HepG2 (cell line): ENCODE measurements at regions not wholly inside any gene's neighbourhood (a gene's known extent, or its start where the extent isn't known, plus 50 kb on each side); places are given as distances from the start of the nearest gene placed in this dataset.

Experiments
- ATAC-seq: fragments of 200-7000 bp; cut with Tn5 transposase; 3 replicates; pipeline ENCODE4 v1.9.1; 2020; ENCODE audit warnings: mild to moderate bottlenecking, moderate library complexity
- BruUV-seq: library from RNA; stranded (reverse); fragments of 400-500 nt; replicated peaks from 2 replicates; lab custom pipeline; 2021; lab: Mats Ljungman, UMichigan
- CTCF ChIA-PET: fragments of 300-600 bp; formaldehyde crosslinking; extraction: SDS; loops from one replicate; lab custom pipeline; 2021; ENCODE audit warnings: low total read pairs, inconsistent platforms, low intra/inter-chr PET ratio; lab: Yijun Ruan, JAX
- POLR2A ChIA-PET: fragments of 350-600 bp; sonication (Branson Sonifier 250); formaldehyde crosslinking; loops from one replicate; lab custom pipeline; 2020; ENCODE audit warnings: antibody characterized with exemption, inconsistent platforms; lab: Yijun Ruan, JAX
- DNase-seq: peaks from one replicate; pipeline ENCODE4 v3.0.0-alpha.2; 2015; ENCODE audit warnings: low spot score
- FAIRE-seq: peaks from 3 replicates; lab custom pipeline; 2011; peaks lifted over from hg19 to GRCh38; lab: Jason Lieb, UNC
- H2AFZ ChIP-seq: one replicate; pipeline ENCODE4 v1.6.1; 2011; ENCODE audit warnings: low read length, inconsistent platforms
- H3K27ac ChIP-seq: fragments of 300-600 bp; 3 replicates; pipeline ENCODE4 v1.8.0; 2011; ENCODE audit warnings: mixed run types, mild to moderate bottlenecking, mixed read lengths, low read length, inconsistent platforms; ENCODE audit not compliant: insufficient read depth; ENCODE audit errors: extremely low read length
- H3K27me3 ChIP-seq, 2 experiments: fragments of 200-600 bp in 1 of 2; 2 replicates in 1 of 2; 3 replicates in 1 of 2; pipeline versions ENCODE4 v1.6.0 to v1.8.0; 2011; ENCODE audit warnings: low read length in 2 of 2, mild to moderate bottlenecking in 2 of 2, moderate library complexity in 2 of 2, inconsistent platforms in 1 of 2; ENCODE audit not compliant: insufficient read depth in 2 of 2, control insufficient read depth in 1 of 2
- H3K36me3 ChIP-seq, 2 experiments: fragments of 200-600 bp in 1 of 2; replicated peaks in 1 of 2; 2 replicates in 1 of 2; 3 replicates in 1 of 2; pipeline versions ENCODE4 v1.5.1 to v1.8.0; 2011; ENCODE audit warnings: low read length in 2 of 2, inconsistent platforms in 1 of 2; ENCODE audit not compliant: insufficient read depth in 2 of 2, control insufficient read depth in 1 of 2
- H3K4me1 ChIP-seq: 2 replicates; pipeline ENCODE4 v1.5.1; 2012; ENCODE audit warnings: low read length, inconsistent platforms; ENCODE audit not compliant: insufficient read depth
- H3K4me2 ChIP-seq: 2 replicates; pipeline ENCODE4 v1.6.0; 2011; ENCODE audit warnings: low read depth, low read length, inconsistent platforms
- H3K4me3 ChIP-seq, 3 experiments: fragments of 200-600 bp in 1 of 3; sonication (generic), shearing (Covaris generic) in 1 of 3; replicated peaks in 1 of 3; 2 replicates each; pipeline ENCODE4 v1.5.1; 2011 to 2016; ENCODE audit warnings: low read length in 3 of 3, inconsistent platforms in 2 of 3, low read depth in 2 of 3, mild to moderate bottlenecking in 2 of 3, control low read depth in 1 of 3, mixed read lengths in 1 of 3; ENCODE audit not compliant: insufficient read depth in 1 of 3
- H3K79me2 ChIP-seq: one replicate; pipeline ENCODE4 v1.6.1; 2011; ENCODE audit warnings: low read length, inconsistent platforms; ENCODE audit not compliant: insufficient read depth
- H3K9ac ChIP-seq: 2 replicates; pipeline ENCODE4 v1.6.0; 2011; ENCODE audit warnings: mild to moderate bottlenecking, low read depth, low read length, inconsistent platforms; ENCODE audit not compliant: insufficient read depth
- H3K9me3 ChIP-seq: 2 replicates; pipeline ENCODE4 v1.5.1; 2012; ENCODE audit warnings: mild to moderate bottlenecking, low read length
- H4K20me1 ChIP-seq: 2 replicates; pipeline ENCODE4 v1.6.0; 2011; ENCODE audit warnings: inconsistent platforms, mild to moderate bottlenecking, low read length, moderate library complexity; ENCODE audit not compliant: insufficient read depth
- BHLHE40 ChIP-seq: IDR thresholded peaks from 2 replicates; pipeline ENCODE4 v1.6.1; 2011; ENCODE audit warnings: low read length, improper control_type of control experiment
- CC2D1A ChIP-seq: sonication (generic); formaldehyde crosslinking; IDR thresholded peaks from 2 replicates; pipeline ENCODE4 v1.8.1; 2023; ENCODE audit warnings: mild to moderate bottlenecking, missing genetic modification reagents
- KLF9 ChIP-seq: IDR thresholded peaks from 2 replicates; pipeline ENCODE4 v1.6.1; 2016; ENCODE audit warnings: low read depth
- NFYB ChIP-seq: sonication (generic); formaldehyde crosslinking; IDR thresholded peaks from 2 replicates; pipeline ENCODE4 v1.4.0; 2020; ENCODE audit warnings: missing genetic modification reagents
- ZNF558 ChIP-seq: sonication (generic); formaldehyde crosslinking; IDR thresholded peaks from 2 replicates; pipeline ENCODE4 v1.9.0; 2022; ENCODE audit warnings: mild to moderate bottlenecking, missing genetic modification reagents, borderline replicate concordance
- ZNF841 ChIP-seq: sonication (generic); formaldehyde crosslinking; IDR thresholded peaks from 2 replicates; pipeline ENCODE4 v1.8.1; 2023; ENCODE audit warnings: missing genetic modification reagents, borderline replicate concordance
- ZSCAN31 ChIP-seq: sonication (generic); formaldehyde crosslinking; IDR thresholded peaks from 2 replicates; pipeline ENCODE4 v1.5.0; 2020; ENCODE audit warnings: low read depth, mild to moderate bottlenecking, missing genetic modification reagents
- WGBS: methylation state at CpG from one replicate; pipeline ENCODE4 v1.1.6; 2017; ENCODE audit warnings: low lambda C conversion rate; 5-methylcytosine and 5-hydroxymethylcytosine counted together
- in situ Hi-C: cut with HindIII; loops from 2 replicates; pipeline ENCODE4 v1.10.0; 2017; ENCODE audit warnings: low pct_unique_long_range_greater_than_20kb; ENCODE audit not compliant: extremely low pct_ligation_motif_present
- intact Hi-C: fragments of 100-400 bp; cut with micrococcal nuclease; formaldehyde crosslinking; loops from one replicate; pipeline ENCODE4 v1.10.0; 2022; ENCODE audit not compliant: unreplicated experiment
- TF ChIP-seq, protein P1 (sequence below): sonication (generic); formaldehyde crosslinking; IDR thresholded peaks from 2 replicates; pipeline ENCODE4 v1.4.0; 2020; ENCODE audit warnings: low read depth, mild to moderate bottlenecking, missing genetic modification reagents
- TF ChIP-seq, protein P2 (sequence below): IDR thresholded peaks from 2 replicates; pipeline ENCODE4 v1.4.0; 2020; ENCODE audit warnings: mild to moderate bottlenecking, missing genetic modification reagents

- 0% methylated on average over 1 of the region's 1 CpG for WGBS
- Histone ChIP-seq H3K4me3 (no peak overlapping the region), H4K20me1 (no peaks in the 10 kb centered on the region), H3K4me1 (no peaks in the 10 kb centered on the region), H3K79me2 (no peaks in the 10 kb centered on the region), H3K27ac (no peak overlapping the region), H3K27me3 (no peaks in the 10 kb centered on the region), H3K9me3 (0 out of 2 replicates have a peak, but pooled peaks cover 3% of the 10 kb centered on the region), H3K4me2 (no peak overlapping the region), H2AFZ (no peak overlapping the region), H3K36me3 (no peaks in the 10 kb centered on the region), H3K9ac (no peak overlapping the region)
- DNase-seq (no peak), ATAC-seq (no peak), FAIRE-seq (no peak)
- intact Hi-C loops (no loop called here), in situ Hi-C loops (no loop called here)
- CTCF ChIA-PET: no interaction called here
- POLR2A ChIA-PET: no interaction called here
- no TSS peak for BruUV-seq
- TF ChIP-seq ZNF841 (CRISPR knock-in tag): no peak
- no peak for TF ChIP-seq ZSCAN31
- no peak for TF ChIP-seq ZNF558 (CRISPR knock-in tag)
These were observed 99.2 kb downstream of the SOX4 start for GRCh38 chr6:21692721-21693120.

DNA sequence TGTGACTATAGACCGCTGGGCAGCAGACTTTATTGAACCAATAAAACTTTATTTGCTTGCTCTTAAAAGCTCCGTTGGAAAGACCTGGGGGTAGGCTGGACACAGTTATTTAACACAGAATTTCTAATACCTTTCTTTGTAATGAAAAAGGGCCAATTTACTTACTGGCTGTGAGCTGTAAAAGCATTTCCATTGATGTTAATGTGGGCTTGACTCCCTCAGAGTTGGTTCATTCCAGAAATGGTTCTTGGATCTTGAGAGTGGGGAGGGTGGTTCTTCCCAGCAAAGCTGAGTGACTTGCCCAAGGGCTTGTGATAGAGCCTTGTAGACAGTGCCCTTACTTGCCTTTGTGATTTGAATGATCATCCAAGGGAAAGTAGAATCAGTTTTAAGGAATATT lies 100.6 kb downstream of the SOX4 start:
- no peak overlapping the region for H3K4me2 ChIP-seq
- no peak overlapping the region for H3K9ac ChIP-seq
- no peaks in the 10 kb centered on the region for H3K9me3 ChIP-seq
- FAIRE-seq (no peak), DNase-seq (no peak), ATAC-seq (no peak)
- POLR2A ChIA-PET: no interaction called here
- no peak overlapping the region for H3K27ac ChIP-seq
- 5% methylated on average over 2 of the region's 2 CpGs for WGBS
- H3K36me3 ChIP-seq: no peaks in the 10 kb centered on the region
- CTCF ChIA-PET: no interaction called here
- in situ Hi-C loops: no loop called here
- H2AFZ ChIP-seq: no peak overlapping the region
- H3K27me3 ChIP-seq: no peaks in the 10 kb centered on the region
- H4K20me1 ChIP-seq: no peaks in the 10 kb centered on the region
- intact Hi-C loops: no loop called here
- BruUV-seq: no TSS peak
- no peak overlapping the region for H3K4me3 ChIP-seq
- H3K4me1 ChIP-seq: no peaks in the 10 kb centered on the region
- H3K79me2 ChIP-seq: no peaks in the 10 kb centered on the region
- TF ChIP-seq BHLHE40 (no peak), CC2D1A (CRISPR knock-in tag) (no peak), NFYB (CRISPR knock-in tag) (no peak), KLF9 (CRISPR knock-in tag) (no peak)
- TF ChIP-seq, protein P1, sequence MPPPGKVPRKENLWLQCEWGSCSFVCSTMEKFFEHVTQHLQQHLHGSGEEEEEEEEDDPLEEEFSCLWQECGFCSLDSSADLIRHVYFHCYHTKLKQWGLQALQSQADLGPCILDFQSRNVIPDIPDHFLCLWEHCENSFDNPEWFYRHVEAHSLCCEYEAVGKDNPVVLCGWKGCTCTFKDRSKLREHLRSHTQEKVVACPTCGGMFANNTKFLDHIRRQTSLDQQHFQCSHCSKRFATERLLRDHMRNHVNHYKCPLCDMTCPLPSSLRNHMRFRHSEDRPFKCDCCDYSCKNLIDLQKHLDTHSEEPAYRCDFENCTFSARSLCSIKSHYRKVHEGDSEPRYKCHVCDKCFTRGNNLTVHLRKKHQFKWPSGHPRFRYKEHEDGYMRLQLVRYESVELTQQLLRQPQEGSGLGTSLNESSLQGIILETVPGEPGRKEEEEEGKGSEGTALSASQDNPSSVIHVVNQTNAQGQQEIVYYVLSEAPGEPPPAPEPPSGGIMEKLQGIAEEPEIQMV (CRISPR knock-in tag): no peak
- TF ChIP-seq, protein P2, sequence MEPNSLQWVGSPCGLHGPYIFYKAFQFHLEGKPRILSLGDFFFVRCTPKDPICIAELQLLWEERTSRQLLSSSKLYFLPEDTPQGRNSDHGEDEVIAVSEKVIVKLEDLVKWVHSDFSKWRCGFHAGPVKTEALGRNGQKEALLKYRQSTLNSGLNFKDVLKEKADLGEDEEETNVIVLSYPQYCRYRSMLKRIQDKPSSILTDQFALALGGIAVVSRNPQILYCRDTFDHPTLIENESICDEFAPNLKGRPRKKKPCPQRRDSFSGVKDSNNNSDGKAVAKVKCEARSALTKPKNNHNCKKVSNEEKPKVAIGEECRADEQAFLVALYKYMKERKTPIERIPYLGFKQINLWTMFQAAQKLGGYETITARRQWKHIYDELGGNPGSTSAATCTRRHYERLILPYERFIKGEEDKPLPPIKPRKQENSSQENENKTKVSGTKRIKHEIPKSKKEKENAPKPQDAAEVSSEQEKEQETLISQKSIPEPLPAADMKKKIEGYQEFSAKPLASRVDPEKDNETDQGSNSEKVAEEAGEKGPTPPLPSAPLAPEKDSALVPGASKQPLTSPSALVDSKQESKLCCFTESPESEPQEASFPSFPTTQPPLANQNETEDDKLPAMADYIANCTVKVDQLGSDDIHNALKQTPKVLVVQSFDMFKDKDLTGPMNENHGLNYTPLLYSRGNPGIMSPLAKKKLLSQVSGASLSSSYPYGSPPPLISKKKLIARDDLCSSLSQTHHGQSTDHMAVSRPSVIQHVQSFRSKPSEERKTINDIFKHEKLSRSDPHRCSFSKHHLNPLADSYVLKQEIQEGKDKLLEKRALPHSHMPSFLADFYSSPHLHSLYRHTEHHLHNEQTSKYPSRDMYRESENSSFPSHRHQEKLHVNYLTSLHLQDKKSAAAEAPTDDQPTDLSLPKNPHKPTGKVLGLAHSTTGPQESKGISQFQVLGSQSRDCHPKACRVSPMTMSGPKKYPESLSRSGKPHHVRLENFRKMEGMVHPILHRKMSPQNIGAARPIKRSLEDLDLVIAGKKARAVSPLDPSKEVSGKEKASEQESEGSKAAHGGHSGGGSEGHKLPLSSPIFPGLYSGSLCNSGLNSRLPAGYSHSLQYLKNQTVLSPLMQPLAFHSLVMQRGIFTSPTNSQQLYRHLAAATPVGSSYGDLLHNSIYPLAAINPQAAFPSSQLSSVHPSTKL (CRISPR knock-in tag): no peak
